ENCODE measurements at regions not wholly inside any gene's neighbourhood (a gene's known extent, or its start where the extent isn't known, plus 50 kb on each side); places are given as distances from the start of the nearest gene placed in this dataset.

DNA sequence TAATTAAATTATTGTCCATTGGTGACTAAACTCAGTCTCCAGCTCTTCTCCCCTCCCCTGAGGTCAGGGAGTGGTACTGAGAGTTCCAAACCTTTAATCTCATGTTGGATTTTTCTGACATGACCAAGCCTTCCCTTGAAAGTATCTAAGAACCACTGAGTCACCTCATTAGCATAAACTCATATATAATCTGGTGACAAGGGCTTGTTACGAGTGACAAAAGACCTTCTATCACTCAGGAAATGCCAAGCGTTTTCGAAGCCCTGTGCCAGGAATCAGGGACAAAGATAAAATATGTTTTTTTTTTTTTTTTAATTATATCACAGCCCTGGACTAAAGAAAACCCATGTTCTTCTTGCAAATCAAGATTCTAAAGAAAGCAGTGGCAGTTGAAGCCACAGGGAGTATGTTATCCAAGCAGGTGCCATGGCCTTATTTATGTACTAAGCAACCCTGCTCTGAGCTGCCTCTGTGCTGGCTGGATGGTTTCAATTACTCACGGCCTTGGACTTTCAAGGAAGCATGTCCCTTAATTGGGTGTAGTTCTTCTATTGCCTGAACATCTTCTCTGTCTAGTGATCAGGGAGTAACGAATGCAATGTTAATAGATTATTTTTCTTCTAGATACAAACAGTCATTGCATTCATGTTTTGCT lies 169.0 kb upstream of the PRKCQ start:
- DNase-seq (ENCODE audit: low read depth) = no peak
- TF ChIP-seq, protein P1, sequence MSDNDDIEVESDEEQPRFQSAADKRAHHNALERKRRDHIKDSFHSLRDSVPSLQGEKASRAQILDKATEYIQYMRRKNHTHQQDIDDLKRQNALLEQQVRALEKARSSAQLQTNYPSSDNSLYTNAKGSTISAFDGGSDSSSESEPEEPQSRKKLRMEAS (IDR thresholded peaks at IDR 0.05; ENCODE audit: low read depth, low read length) = no peak
- no peak for TF ChIP-seq MYC (IDR thresholded peaks at IDR 0.05; ENCODE audit: low read depth, low read length)
- TF ChIP-seq POLR2A (IDR thresholded peaks at IDR 0.05; ENCODE audit: extremely low read depth, insufficient read length) = no peak
- TF ChIP-seq CTCF (IDR thresholded peaks at IDR 0.05; ENCODE audit: low read depth, low read length) = no peak
- H3K4me3 ChIP-seq (ENCODE audit: low read depth, low read length) = no peak overlapping the region

- DNase-seq (ENCODE audit: low read depth) = no peak
- H3K4me3 ChIP-seq (ENCODE audit: low read depth, low read length) = no peak overlapping the region
- no peak for TF ChIP-seq CTCF (IDR thresholded peaks at IDR 0.05; ENCODE audit: low read depth, low read length)
- no peak for TF ChIP-seq POLR2A (IDR thresholded peaks at IDR 0.05; ENCODE audit: extremely low read depth, insufficient read length)
These were observed 168.0 kb upstream of the PRKCQ start for GRCh38 chr10:6748029-6748428.

DNA sequence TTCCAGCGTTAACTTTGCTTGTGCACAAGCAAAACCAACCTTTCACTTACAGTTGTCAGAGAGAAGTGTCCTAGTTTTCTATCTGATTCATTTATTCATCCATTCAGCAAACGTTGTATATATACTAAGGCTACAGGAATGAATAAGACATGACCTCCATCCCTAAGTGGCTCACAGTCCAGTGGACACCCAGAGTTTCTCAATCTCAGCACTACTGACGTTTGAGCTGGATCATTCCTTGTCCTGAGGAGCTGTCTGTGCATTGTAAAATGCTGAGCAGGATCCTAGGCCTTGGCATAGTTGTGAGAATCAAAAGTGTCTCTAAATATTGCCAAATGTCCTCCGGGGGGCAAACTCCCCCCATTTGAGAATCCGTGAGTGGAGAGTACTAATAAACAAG lies 166.7 kb upstream of the PRKCQ start:
- DNase-seq (ENCODE audit: low read depth) = no peak
- H3K4me3 ChIP-seq (ENCODE audit: low read depth, low read length) = no peak overlapping the region
- TF ChIP-seq CTCF (IDR thresholded peaks at IDR 0.05; ENCODE audit: low read depth, low read length) (no peak), POLR2A (IDR thresholded peaks at IDR 0.05; ENCODE audit: extremely low read depth, insufficient read length) (no peak)
- TF ChIP-seq, protein P1 (IDR thresholded peaks at IDR 0.05; ENCODE audit: low read depth, low read length) = no peak

GRCh38 chr10:6743291-6743849 lies 163.3 kb upstream of the PRKCQ start:
- no peak for DNase-seq (ENCODE audit: low read depth)
- no peak for TF ChIP-seq POLR2A (IDR thresholded peaks at IDR 0.05; ENCODE audit: extremely low read depth, insufficient read length)
- TF ChIP-seq MYC (IDR thresholded peaks at IDR 0.05; ENCODE audit: low read depth, low read length) = no peak
- TF ChIP-seq CTCF (IDR thresholded peaks at IDR 0.05; ENCODE audit: low read depth, low read length) = no peak
- TF ChIP-seq, protein P1 (IDR thresholded peaks at IDR 0.05; ENCODE audit: low read depth, low read length) = no peak
- no peak overlapping the region for H3K4me3 ChIP-seq (ENCODE audit: low read depth, low read length)

DNA sequence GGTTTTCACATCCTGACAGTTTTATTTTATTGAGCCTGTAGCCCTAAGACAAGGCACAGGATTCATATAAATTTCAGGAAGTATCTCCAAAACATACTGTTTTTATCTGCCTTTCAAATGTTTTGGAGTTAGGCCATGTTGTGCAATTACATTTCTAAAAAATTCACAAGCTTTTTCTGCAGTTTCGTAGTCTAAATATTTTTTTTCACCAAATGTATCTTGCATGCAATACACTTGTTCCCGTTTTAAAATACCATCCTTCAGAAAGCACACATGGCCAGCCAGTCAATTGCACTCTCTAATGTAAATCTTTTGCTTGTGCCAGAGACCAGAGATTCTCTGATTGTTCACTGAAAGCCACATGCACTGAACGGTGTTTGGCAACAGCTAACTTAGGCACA lies 161.5 kb upstream of the PRKCQ start:
- H3K4me3 ChIP-seq (ENCODE audit: low read depth, low read length) = no peak overlapping the region
- DNase-seq (ENCODE audit: low read depth) = no peak
- TF ChIP-seq MYC (IDR thresholded peaks at IDR 0.05; ENCODE audit: low read depth, low read length) (no peak), CTCF (IDR thresholded peaks at IDR 0.05; ENCODE audit: low read depth, low read length) (no peak), POLR2A (IDR thresholded peaks at IDR 0.05; ENCODE audit: extremely low read depth, insufficient read length) (no peak)
- TF ChIP-seq, protein P1 (IDR thresholded peaks at IDR 0.05; ENCODE audit: low read depth, low read length) = no peak

Data from NB4 (cell line).